GM12878 (cell line): ENCODE measurements at regions not wholly inside any gene's neighbourhood (a gene's known extent, or its start where the extent isn't known, plus 50 kb on each side); places are given as distances from the start of the nearest gene placed in this dataset.
"Not testable (repeated sequence)": the region's sequence is repeated elsewhere in the genome, so short reads cannot be mapped to it uniquely, and the experiment has no call there.

Experiments used
- ATAC-seq: fragments of 200-7000 bp; cut with Tn5 transposase; 3 replicates; pipeline ENCODE4 v1.9.1; 2020; ENCODE audit warnings: mild to moderate bottlenecking, moderate library complexity
- BruUV-seq: library from RNA; stranded (reverse); fragments of 400-500 nt; replicated peaks from 2 replicates; lab custom pipeline; 2021; lab: Mats Ljungman, UMichigan
- CTCF ChIA-PET: fragments of 300-600 bp; sonication (Branson Sonifier 250); formaldehyde crosslinking; extraction: SDS; loops from one replicate; lab custom pipeline; 2021; ENCODE audit warnings: inconsistent platforms; lab: Yijun Ruan, JAX
- POLR2A ChIA-PET: fragments of 350-600 bp; formaldehyde crosslinking; extraction: SDS; loops from one replicate; lab custom pipeline; 2021; ENCODE audit warnings: inconsistent platforms; lab: Charles Lee
- RAD21 ChIA-PET: fragments of 300-600 bp; sonication (Branson Sonifier 250); formaldehyde crosslinking; loops from one replicate; lab custom pipeline; 2023; ENCODE audit warnings: antibody characterized with exemption; ENCODE audit not compliant: unreplicated experiment; lab: Charles Lee
- SMC1A ChIA-PET: fragments of 300-600 bp; sonication (Branson Sonifier 250); formaldehyde crosslinking; loops from one replicate; lab custom pipeline; 2023; ENCODE audit not compliant: unreplicated experiment, uncharacterized antibody; lab: Charles Lee
- DNase-seq: peaks from one replicate; pipeline ENCODE4 v3.0.0-alpha.2; 2011; ENCODE audit warnings: low read depth, low spot score
- FAIRE-seq: peaks from 3 replicates; lab custom pipeline; 2011; peaks lifted over from hg19 to GRCh38; lab: Jason Lieb, UNC
- H2AFZ ChIP-seq: 2 replicates; pipeline ENCODE4 v1.6.0; 2011; ENCODE audit warnings: low read depth, low read length, control low read depth; ENCODE audit not compliant: control insufficient read depth
- H3K27ac ChIP-seq: 2 replicates; pipeline ENCODE4 v1.5.1; 2011; ENCODE audit warnings: control low read depth; ENCODE audit not compliant: control insufficient read depth, insufficient read depth
- H3K27me3 ChIP-seq, 2 experiments: replicated peaks in 1 of 2; 2 replicates each; pipeline versions ENCODE4 v1.6.0 to v1.6.1; 2011; ENCODE audit warnings: low read length in 1 of 2; ENCODE audit not compliant: control insufficient read depth in 2 of 2, insufficient read depth in 2 of 2
- H3K36me3 ChIP-seq, 2 experiments: 2 replicates each; pipeline ENCODE4 v1.5.1; 2011; ENCODE audit warnings: low read length in 1 of 2; ENCODE audit not compliant: control insufficient read depth in 2 of 2, insufficient read depth in 2 of 2
- H3K4me1 ChIP-seq: 2 replicates; pipeline ENCODE4 v1.6.1; 2011; ENCODE audit warnings: mild to moderate bottlenecking, low read length, moderate library complexity, mixed read lengths; ENCODE audit not compliant: control insufficient read depth, insufficient read depth
- H3K4me2 ChIP-seq: 2 replicates; pipeline ENCODE4 v1.6.0; 2011; ENCODE audit warnings: control low read depth; ENCODE audit not compliant: control insufficient read depth, insufficient read depth
- H3K4me3 ChIP-seq: fragments of 200-600 bp; sonication (generic); 2 replicates; pipeline ENCODE4 v1.5.1; 2016
- H3K79me2 ChIP-seq: 2 replicates; pipeline ENCODE4 v1.6.0; 2011; ENCODE audit warnings: low read length; ENCODE audit not compliant: control insufficient read depth, insufficient read depth
- H3K9ac ChIP-seq: 2 replicates; pipeline ENCODE4 v1.8.0; 2011; ENCODE audit warnings: low read length, control low read depth, mixed read lengths; ENCODE audit not compliant: control insufficient read depth, insufficient read depth
- H3K9me3 ChIP-seq: replicated peaks from 3 replicates; pipeline ENCODE4 v1.5.1; 2011; ENCODE audit warnings: mild to moderate bottlenecking, low read length; ENCODE audit not compliant: control insufficient read depth, insufficient read depth
- H4K20me1 ChIP-seq: 2 replicates; pipeline ENCODE4 v1.6.0; 2011; ENCODE audit not compliant: control insufficient read depth, insufficient read depth
- BHLHE40 ChIP-seq, 2 experiments: fragments of 450-650 bp in 1 of 2; IDR thresholded peaks; 2 replicates each; pipeline ENCODE4 v1.6.1; 2011 to 2017; ENCODE audit warnings: low read depth in 2 of 2, borderline replicate concordance in 1 of 2, improper control_type of control experiment in 1 of 2, low read length in 1 of 2, mild to moderate bottlenecking in 1 of 2
- RAD51 ChIP-seq: fragments of 450-650 bp; IDR thresholded peaks from 2 replicates; pipeline ENCODE4 v1.6.1; 2016; ENCODE audit warnings: moderate library complexity, mild to moderate bottlenecking, inconsistent platforms
- USF1 ChIP-seq: IDR thresholded peaks from 2 replicates; pipeline ENCODE4 v1.6.1; 2011; ENCODE audit warnings: borderline replicate concordance, low read depth, mild to moderate bottlenecking, moderate library complexity, mixed read lengths, low read length; ENCODE audit not compliant: insufficient read depth; ENCODE audit errors: extremely low read length
- ZSCAN29 ChIP-seq: fragments of 450-650 bp; IDR thresholded peaks from 2 replicates; pipeline ENCODE4 v1.6.1; 2017; ENCODE audit warnings: mild to moderate bottlenecking, moderate library complexity
- WGBS: methylation state at CpG from one replicate; pipeline ENCODE4 v1.1.6; 2016; ENCODE audit warnings: low lambda C conversion rate; ENCODE audit not compliant: insufficient replicate concordance, insufficient coverage; ENCODE audit errors: missing lambda C conversion rate; 5-methylcytosine and 5-hydroxymethylcytosine counted together
- in situ Hi-C: fragments of 300-500 bp; cut with MboI; formaldehyde crosslinking; loops from 9 replicates; pipeline ENCODE4 v1.14.3; 2018; ENCODE audit warnings: mixed read lengths
- intact Hi-C: fragments of 100-400 bp; cut with micrococcal nuclease; formaldehyde crosslinking; loops from one replicate; pipeline ENCODE4 v1.14.2; 2022; ENCODE audit not compliant: unreplicated experiment

DNA sequence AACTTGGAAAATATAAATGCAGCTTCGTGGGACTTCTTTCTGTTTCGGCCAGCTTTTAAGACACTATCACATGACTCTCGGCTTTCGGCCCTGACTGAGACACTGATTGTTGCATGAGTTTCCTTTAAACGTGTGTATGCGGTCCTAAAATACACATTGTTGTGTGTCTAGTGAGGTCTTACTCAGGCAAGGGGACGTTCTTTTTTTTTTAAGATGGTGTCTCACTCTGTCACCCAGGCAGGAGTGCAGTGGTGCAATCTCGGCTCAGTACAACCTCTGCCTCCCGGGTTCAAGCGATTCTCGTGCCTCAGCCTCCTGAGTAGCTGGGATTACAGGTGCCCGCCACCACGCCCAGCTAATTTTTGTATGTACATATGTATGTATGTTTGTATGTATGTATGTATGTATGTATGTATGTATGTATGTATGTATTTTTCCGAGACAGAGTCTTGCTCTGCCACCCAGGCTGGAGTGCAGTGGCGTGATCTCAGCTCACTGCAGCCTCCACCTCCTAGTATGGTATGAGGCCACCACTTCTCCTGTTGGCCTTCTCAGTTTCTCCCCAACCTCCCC, 63.2 kb upstream of the PHLPP1 start:
- ChIA-PET SMC1A (interaction anchor here (0.6 to 1.3 kb wide), 8 partner anchors 12 to 306 kb away, joined by 3 to 5 read pairs (median 3); no protein-coding TSS in a partner anchor), POLR2A (interaction anchor here (0.9 to 1.1 kb wide), 2 partner anchors 12 to 81 kb away, joined by 3 to 4 read pairs; no protein-coding TSS in a partner anchor), CTCF (interaction anchor here (0.8 to 1.9 kb wide), 5 partner anchors 11 to 331 kb away, joined by 3 to 9 read pairs (median 7); partner anchors contain the start of gene PHLPP1), RAD21 (interaction anchor here (0.9 to 1.2 kb wide), 4 partner anchors 12 to 305 kb away, joined by 3 read pairs; partner anchors contain the start of gene PHLPP1)
- H2AFZ ChIP-seq = peak overlapping the region; percentile 63
- peak; percentile 36 for DNase-seq
- H3K79me2 ChIP-seq, H4K20me1 ChIP-seq, BruUV-seq, H3K9me3 ChIP-seq, H3K36me3 ChIP-seq, H3K27me3 ChIP-seq, in situ Hi-C loops, intact Hi-C loops: not testable (repeated sequence)
- H3K9ac ChIP-seq = peak overlapping the region; percentile 56
- peak; percentile 27 for FAIRE-seq
- H3K4me3 ChIP-seq = peak overlapping the region; percentile 25; the same call in 1 of the 2 replicates
- ATAC-seq = peak; percentile 80
- peak overlapping the region; percentile 85 for H3K27ac ChIP-seq
- H3K4me2 ChIP-seq = peak overlapping the region; percentile 91
- 44% methylated on average over 15 of the region's 15 CpGs for WGBS
- TF ChIP-seq ZSCAN29 = peak; percentile 92
- TF ChIP-seq RAD51 = peak; percentile 81
- TF ChIP-seq USF1 = peak; percentile 35
- TF ChIP-seq BHLHE40 (IDR thresholded peaks at IDR 0.05; ENCODE audit: borderline replicate concordance in 1 of 2, low read depth in 2 of 2, low read length in 1 of 2) = peak in 1 of 2 experiments; percentile 30; a peak in 1 of 4 replicates
- TF ChIP-seq, all 136 proteins: peak for 4; not testable (repeated sequence) for 132
- peaks cover 10% of the 10 kb centered on the region for H3K4me1 ChIP-seq
